NCI-H146 (cell line): ENCODE measurements at regions not wholly inside any gene's neighbourhood (a gene's known extent, or its start where the extent isn't known, plus 50 kb on each side); places are given as distances from the start of the nearest gene placed in this dataset.
"Not testable (repeated sequence)": the region's sequence is repeated elsewhere in the genome, so short reads cannot be mapped to it uniquely, and the experiment has no call there.

Experiments used
- DNase-seq: peaks from one replicate; lab custom pipeline; 2025; lab: John Stamatoyannopoulos, UW

- DNase-seq, result no peak
Observed at GRCh38 chr6:122178988-122179387, 220.5 kb upstream of the HSF2 start.

GRCh38 chr6:122180132-122180531, 219.3 kb upstream of the HSF2 start:
- DNase-seq, result no peak

- DNase-seq, result no peak
Observed at GRCh38 chr6:122182061-122182460, 217.4 kb upstream of the HSF2 start.

GRCh38 chr6:122184401-122184827, 215.0 kb upstream of the HSF2 start:
- DNase-seq, result no peak

DNA sequence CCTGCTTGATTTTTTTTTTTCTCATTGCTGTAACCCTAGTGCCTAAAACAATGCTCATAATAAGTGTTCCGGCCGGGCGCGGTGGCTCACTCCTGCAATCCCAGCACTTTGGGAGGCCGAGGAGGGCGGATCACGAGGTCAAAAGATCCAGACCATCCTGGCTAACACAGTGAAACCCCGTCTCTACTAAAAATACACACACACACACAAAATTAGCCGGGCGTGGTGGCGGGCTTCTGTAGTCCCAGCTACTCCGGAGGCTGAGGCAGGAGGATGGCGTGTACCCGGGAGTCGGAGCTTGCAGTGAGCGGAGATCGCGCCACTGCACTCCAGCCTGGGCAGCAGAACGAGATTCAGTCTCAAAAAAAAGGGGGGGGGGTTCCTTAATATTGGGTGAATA, 214.0 kb upstream of the HSF2 start:
- DNase-seq, result not testable (repeated sequence)

DNA sequence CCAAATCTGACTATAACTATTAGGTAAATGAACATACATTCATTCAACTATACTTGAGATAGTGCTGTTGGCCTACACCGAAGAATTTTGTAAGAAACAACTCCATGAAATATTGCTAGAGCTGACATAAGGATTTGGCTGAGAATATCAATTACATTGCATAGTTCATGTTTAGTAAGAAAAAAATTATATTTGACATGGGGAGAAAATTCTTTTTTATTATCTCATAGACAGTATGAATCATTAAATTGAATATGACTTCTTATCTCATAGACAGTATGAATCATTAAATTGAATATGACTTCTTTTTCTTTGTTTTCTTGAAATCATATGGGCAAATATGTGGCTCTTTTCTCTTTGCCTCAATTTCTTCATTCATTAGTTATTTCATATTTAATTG, 212.3 kb upstream of the HSF2 start:
- no peak for DNase-seq

DNA sequence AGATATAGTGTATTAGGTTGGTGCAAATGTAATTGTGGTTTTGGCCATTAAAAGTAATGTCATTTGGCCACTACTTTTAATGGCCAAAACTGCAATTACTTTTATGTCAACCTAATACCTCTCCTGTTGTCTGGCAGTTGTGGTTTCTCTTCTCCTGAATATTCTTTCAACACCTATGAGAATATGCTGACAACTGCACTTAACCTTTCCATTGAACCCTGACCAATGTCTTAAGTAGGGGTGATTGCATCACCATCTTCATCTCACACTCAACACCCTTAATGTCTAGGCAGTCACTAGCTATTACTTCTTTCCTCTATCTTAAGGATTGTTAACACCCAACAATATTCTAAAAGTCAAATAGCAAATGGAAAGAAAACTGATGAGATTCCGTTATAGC, 200.5 kb upstream of the HSF2 start:
- no peak for DNase-seq

DNA sequence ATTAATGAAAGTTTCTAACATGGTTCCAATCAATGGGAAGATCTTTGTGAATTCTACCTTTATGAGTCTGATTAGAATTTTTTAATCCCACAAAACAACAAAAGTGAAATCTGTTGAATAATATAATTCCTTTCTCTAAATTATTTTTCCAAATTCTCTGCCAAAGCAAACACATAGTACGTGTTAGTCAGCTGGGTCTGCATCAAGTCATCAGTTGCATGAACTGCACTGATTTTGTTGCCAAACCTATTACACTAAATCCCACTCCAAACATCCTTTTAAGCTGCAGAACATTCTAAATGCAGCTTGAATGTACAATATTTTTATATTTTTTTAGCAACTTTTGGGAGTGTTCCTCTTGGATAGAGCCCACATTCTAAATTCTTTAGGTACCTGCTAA, 199.0 kb upstream of the HSF2 start:
- no peak for DNase-seq

GRCh38 chr6:122202576-122203137, 196.8 kb upstream of the HSF2 start:
- no peak for DNase-seq

DNA sequence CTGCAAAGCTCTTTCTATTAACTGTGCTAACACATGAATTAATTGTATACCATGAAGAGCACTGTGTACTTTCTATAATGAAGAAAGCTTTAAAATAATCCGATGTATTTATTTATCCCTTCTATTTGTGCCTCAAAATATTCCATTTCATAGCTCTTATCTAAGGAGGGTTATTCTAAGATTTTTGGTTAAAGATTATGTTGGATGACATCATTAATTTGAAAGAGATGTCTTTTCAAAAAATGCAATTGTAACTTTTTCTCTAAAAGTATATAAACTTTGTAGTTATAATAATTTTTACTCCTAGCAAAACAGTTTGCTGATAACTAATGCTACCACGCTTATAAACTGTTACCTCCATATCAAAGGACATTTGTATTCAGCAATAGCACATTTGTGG, 192.4 kb upstream of the HSF2 start:
- no peak for DNase-seq

GRCh38 chr6:122207794-122208193, 191.7 kb upstream of the HSF2 start:
- no peak for DNase-seq

DNA sequence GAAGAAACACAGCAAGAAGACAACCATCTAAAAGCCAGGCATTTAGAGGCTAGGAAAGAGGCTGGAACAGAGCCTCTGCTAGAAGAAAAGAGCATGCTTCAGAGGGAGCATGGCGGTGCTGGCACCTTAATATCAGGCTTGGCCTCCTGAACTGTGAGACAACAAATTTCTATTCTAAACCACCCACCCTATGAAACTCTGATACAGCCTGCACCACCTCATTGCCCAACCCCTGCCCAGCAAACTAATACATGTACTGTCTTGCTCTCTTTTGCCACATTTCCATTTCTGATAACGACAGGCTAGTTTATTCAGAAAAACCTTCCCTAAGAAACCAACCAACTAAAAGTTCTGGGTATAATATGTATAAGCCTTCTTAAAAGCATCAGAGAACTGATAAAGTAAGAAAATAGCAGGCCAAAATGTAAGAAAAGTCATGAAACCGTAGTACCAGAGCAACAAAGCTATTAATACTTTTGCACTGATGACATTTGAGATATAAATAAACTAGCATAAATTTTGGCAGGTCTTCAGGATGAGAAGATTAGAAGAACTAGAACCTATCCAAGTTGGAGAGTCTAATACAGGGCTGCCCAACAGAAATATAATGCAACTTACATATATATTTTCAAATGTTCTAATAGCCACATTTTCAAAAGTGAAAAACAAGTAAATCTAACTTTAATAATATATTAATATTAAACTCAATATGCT, 184.7 kb upstream of the HSF2 start:
- DNase-seq, result no peak

DNA sequence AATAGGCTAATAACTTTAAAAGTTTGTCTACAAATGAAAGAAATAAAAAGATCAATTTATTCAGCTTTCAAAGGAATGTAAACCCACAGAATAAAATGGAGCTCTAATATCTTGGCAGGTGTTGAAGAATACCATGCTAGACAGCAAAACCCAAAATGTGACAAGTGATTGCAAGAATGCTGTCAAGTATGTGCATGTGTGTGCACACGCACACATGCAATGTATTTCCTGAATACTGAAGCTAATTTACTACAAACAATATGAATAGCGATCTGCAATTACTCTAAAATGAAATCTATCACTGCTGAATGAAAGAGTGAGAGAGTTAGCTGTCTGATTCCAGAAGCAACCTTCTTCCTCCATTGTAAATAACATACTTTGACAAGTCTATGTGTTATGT, 179.2 kb upstream of the HSF2 start:
- DNase-seq, result no peak

- no peak for DNase-seq
Observed at GRCh38 chr6:122222761-122223160, 176.7 kb upstream of the HSF2 start.

DNA sequence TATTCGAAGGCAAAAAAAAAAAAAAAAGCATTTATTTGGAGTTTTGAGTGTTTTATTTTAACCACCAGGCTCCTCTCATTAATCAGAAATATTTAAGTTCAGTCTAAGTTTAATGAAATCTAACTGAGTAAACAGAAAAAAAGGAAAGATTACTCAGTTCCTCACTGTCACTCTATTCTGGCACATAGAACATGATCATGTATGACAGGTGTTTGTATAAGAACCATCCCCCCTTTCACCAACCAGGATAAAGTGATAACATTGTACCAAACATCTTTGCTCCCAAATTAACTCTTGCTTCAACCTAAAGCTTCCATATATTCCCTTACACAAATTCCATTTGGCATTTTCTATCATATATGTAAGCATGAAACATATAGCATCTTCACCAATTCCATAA, 176.2 kb upstream of the HSF2 start:
- DNase-seq, result no peak

- DNase-seq, result no peak
Observed at GRCh38 chr6:122238861-122239260, 160.6 kb upstream of the HSF2 start.

DNA sequence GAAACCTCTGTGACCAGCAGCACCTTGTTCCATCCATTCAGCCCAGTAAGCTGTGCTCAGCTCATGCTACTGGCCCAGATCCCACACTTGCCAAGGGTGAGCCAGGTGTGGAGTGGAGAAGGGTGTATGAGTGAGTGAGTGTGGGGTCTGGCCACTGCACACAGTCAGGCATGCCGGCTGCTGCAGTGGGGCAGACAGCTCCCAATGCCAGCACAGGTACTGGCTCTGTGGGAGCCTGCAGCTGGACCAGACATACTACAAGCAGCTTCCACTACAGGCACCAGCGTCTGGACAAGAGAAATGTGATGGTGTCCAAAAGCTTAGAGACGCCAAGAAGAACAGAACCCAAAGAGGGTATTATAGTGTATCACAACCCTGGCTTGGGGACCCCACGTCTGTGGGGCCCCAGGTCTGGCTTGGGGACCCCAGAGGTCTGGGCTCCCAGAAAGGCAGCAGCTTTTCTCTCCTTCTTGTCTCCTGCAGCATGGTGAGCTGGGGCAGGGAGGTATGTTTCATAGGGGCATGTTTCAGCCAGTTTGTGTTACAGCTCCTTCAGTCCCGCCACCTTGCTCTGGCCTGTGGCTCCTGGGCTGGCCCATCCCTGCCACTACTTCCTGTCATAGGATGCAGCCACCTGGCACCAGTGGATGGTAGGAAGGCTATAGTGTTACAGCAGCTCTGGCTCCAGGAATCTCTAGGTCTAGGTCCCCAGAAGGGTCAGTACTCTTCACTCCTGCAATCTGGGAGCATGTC, 152.4 kb upstream of the HSF2 start:
- DNase-seq, result no peak

GRCh38 chr6:122248001-122248669, 151.3 kb upstream of the HSF2 start:
- no peak for DNase-seq

GRCh38 chr6:122248844-122249243, 150.6 kb upstream of the HSF2 start:
- no peak for DNase-seq

GRCh38 chr6:122258839-122259238, 140.6 kb upstream of the HSF2 start:
- DNase-seq, result no peak

DNA sequence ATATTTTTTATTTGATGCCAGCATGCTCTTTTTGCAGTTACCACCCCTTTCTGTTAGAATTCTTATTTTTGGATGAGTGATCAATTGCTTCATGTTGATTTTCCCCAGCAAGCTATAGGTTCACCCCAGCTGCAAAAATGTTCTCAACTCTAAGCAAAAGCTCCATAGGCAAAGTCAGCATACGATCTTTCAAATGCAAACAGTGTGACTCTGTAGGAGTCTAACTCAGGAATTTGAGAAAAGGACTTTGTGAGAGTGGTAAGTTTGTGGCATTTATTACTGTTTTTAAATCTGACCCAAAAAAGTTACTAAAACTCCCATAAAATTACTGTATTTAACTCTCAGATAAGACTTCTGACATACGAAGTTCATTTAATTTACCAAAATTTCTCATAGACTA, 134.9 kb upstream of the HSF2 start:
- DNase-seq, result no peak

DNA sequence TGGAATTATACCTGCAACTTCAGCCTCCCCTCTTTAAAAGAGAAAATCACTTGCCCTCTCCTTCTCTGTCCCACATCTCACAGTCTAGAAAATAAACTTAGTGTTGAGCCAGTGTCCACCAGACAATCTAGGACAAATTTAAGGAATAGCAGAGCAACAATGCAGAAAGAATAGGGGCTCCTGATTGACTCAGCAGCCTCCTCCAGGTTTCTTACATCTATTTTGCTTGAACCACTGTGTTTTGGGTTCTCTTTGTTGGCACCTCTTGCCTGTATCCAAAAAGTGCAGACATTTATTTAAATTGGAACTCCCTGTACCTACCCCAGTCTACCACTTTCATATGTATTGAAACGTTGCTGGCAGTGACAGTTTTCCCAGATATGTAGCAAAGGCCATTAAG, 133.7 kb upstream of the HSF2 start:
- no peak for DNase-seq

DNA sequence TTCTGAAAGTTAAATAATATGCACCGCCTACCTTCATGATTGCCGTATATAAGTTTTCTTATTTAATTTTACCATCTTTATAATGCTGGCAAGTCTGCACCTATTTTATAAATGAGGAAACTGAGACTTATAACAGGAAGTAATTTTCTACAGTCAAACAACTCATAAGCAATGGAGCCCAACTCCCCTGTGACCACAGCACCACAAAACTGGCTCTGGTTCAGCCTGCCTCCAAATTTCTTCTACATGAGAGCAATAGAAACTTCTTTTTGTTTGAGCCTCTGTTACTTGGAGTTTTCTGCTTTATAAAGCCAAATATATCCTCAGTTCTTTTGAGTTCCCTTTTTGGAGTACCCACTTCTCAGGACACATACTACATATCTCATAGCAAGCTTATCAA, 131.1 kb upstream of the HSF2 start:
- no peak for DNase-seq
